ENCODE measurements at regions not wholly inside any gene's neighbourhood (a gene's known extent, or its start where the extent isn't known, plus 50 kb on each side); places are given as distances from the start of the nearest gene placed in this dataset.

DNA sequence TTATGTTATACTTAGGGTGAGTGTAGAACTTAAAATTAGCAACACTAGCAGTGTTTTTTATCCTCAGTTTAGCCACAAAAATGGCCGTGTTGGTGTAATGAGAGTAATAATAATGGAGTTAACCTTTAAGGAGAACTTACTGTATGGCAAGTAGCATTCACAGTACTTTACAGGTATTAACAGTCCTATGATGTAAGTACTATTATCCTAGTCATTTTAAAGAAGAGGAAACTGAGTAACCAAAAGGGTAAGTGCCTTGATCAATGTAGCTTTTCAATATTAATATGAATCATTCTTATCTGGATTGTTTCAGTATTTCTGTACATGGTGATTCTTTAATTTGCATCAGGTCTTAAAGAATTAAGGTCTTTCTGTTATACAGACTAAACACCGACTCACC, 170.3 kb downstream of the CD47 start (continued):
- TF ChIP-seq POLR2A (IDR thresholded peaks at IDR 0.05; ENCODE audit: control extremely low read depth in 1 of 2, low read depth in 2 of 2, low read length in 2 of 2) = no peak
- TF ChIP-seq MAFK (IDR thresholded peaks at IDR 0.05; ENCODE audit: low read depth, low read length) = no peak
